B cell (primary cell): ENCODE measurements at regions not wholly inside any gene's neighbourhood (a gene's known extent, or its start where the extent isn't known, plus 50 kb on each side); places are given as distances from the start of the nearest gene placed in this dataset.

Experiments
- ATAC-seq: fragments of 200-7000 bp; cut with Tn5 transposase; one replicate; pipeline ENCODE4 v1.10.0; 2021; ENCODE audit warnings: low read depth, mild to moderate bottlenecking, moderate number of reproducible peaks, moderate library complexity
- CTCF ChIA-PET: fragments of 350-600 bp; sonication (Branson Sonifier 250); formaldehyde crosslinking; loops from one replicate; lab custom pipeline; 2021; ENCODE audit warnings: antibody characterized with exemption, inconsistent platforms; lab: Charles Lee
- POLR2A ChIA-PET: fragments of 350-600 bp; sonication (Branson Sonifier 250); formaldehyde crosslinking; loops from one replicate; lab custom pipeline; 2021; ENCODE audit warnings: antibody characterized with exemption; lab: Charles Lee
- DNase-seq: peaks from one replicate; pipeline ENCODE4 v3.0.0; 2013
- H2AFZ ChIP-seq: 2 replicates; pipeline ENCODE4 v1.6.1; 2012; ENCODE audit warnings: mild to moderate bottlenecking, low read depth, low read length; ENCODE audit not compliant: insufficient read depth, poor library complexity, severe bottlenecking
- H3K27ac ChIP-seq, 2 donors: 1 replicate in 1 of 2; 2 replicates in 1 of 2; pipeline ENCODE4 v1.5.1; 2012 to 2013; ENCODE audit warnings: low read length in 2 of 2, mild to moderate bottlenecking in 2 of 2, moderate library complexity in 1 of 2
- H3K27me3 ChIP-seq, 4 experiments: fragments of 200-600 bp in 1 of 4; sonication (generic) in 1 of 4; replicated peaks in 1 of 4; 1 replicate in 2 of 4; 2 replicates in 2 of 4; pipeline versions ENCODE4 v1.6.1 to v1.7.0; 2013 to 2016; ENCODE audit warnings: low read length in 3 of 4, mild to moderate bottlenecking in 2 of 4, mixed read lengths in 1 of 4, moderate library complexity in 1 of 4; ENCODE audit not compliant: insufficient read depth in 4 of 4, control insufficient read depth in 3 of 4; ENCODE audit errors: control extremely low read depth in 1 of 4
- H3K36me3 ChIP-seq, 2 experiments: replicated peaks in 1 of 2; 1 replicate in 1 of 2; 2 replicates in 1 of 2; pipeline versions ENCODE4 v1.6.1 to v1.7.1; 2013; ENCODE audit warnings: low read length in 1 of 2; ENCODE audit not compliant: insufficient read depth in 2 of 2, control insufficient read depth in 1 of 2; ENCODE audit errors: control extremely low read depth in 1 of 2, extremely low read depth in 1 of 2
- H3K4me1 ChIP-seq, 2 donors: fragments of 200-600 bp in 1 of 2; sonication (generic) in 1 of 2; 1 replicate in 1 of 2; 2 replicates in 1 of 2; pipeline versions ENCODE4 v1.5.1 to v1.6.1; 2013 to 2017; ENCODE audit warnings: low read length in 2 of 2; ENCODE audit not compliant: control insufficient read depth in 2 of 2, insufficient read depth in 2 of 2
- H3K4me2 ChIP-seq: replicated peaks from 2 replicates; pipeline ENCODE3; 2012; ENCODE audit warnings: mild to moderate bottlenecking, low read depth, low read length; ENCODE audit not compliant: poor library complexity, severe bottlenecking
- H3K4me3 ChIP-seq, 5 experiments: fragments of 200-600 bp in 1 of 5; sonication (generic) in 1 of 5; 1 replicate in 3 of 5; 2 replicates in 2 of 5; pipeline versions ENCODE4 v1.5.1 to v1.7.0; 2011 to 2016; ENCODE audit warnings: low read length in 4 of 5, mild to moderate bottlenecking in 4 of 5, low read depth in 2 of 5, control low read depth in 1 of 5, moderate library complexity in 1 of 5; ENCODE audit not compliant: insufficient read depth in 1 of 5; ENCODE audit errors: control extremely low read depth in 1 of 5, extremely low read depth in 1 of 5
- H3K79me2 ChIP-seq: fragments of 200-600 bp; sonication (generic); one replicate; pipeline ENCODE4 v1.6.0; 2016; ENCODE audit warnings: low read length; ENCODE audit not compliant: control insufficient read depth, insufficient read depth
- H3K9ac ChIP-seq: fragments of 200-600 bp; sonication (generic); 2 replicates; pipeline ENCODE4 v1.6.1; 2017; ENCODE audit warnings: mild to moderate bottlenecking, low read length, moderate library complexity
- H3K9me3 ChIP-seq, 3 donors: one replicate each; pipeline versions ENCODE4 v1.6.1 to v1.7.1; 2013; ENCODE audit warnings: low read length in 2 of 3; ENCODE audit not compliant: control insufficient read depth in 2 of 3, insufficient read depth in 1 of 3; ENCODE audit errors: control extremely low read depth in 1 of 3
- H4K20me1 ChIP-seq: 2 replicates; pipeline ENCODE4 v1.6.0; 2012; ENCODE audit warnings: mild to moderate bottlenecking, low read length; ENCODE audit not compliant: insufficient read depth, control insufficient read depth, poor library complexity, severe bottlenecking
- H3K27ac Mint-ChIP-seq: one replicate; pipeline ENCODE4 v1.8.0; 2021; ENCODE audit warnings: mixed read lengths
- H3K27me3 Mint-ChIP-seq: one replicate; pipeline ENCODE4 v1.8.0; 2021; ENCODE audit warnings: mixed read lengths
- H3K4me1 Mint-ChIP-seq: one replicate; pipeline ENCODE4 v1.8.0; 2021; ENCODE audit warnings: mixed read lengths
- H3K4me3 Mint-ChIP-seq: one replicate; pipeline ENCODE4 v1.8.0; 2021; ENCODE audit warnings: mixed read lengths
- H3K9me3 Mint-ChIP-seq: one replicate; pipeline ENCODE4 v1.8.0; 2022; ENCODE audit warnings: mixed read lengths; ENCODE audit not compliant: insufficient read depth
- EZH2 ChIP-seq: IDR thresholded peaks from 2 replicates; pipeline ENCODE4 v1.6.1; 2012; ENCODE audit warnings: borderline replicate concordance, low read depth, mild to moderate bottlenecking, moderate library complexity, low read length; ENCODE audit not compliant: insufficient read depth, poor library complexity, severe bottlenecking
- WGBS: methylation state at CpG from one replicate; pipeline ENCODE4 v1.1.5; 2013; ENCODE audit warnings: missing lambda C conversion rate; ENCODE audit not compliant: insufficient coverage; 5-methylcytosine and 5-hydroxymethylcytosine counted together
- intact Hi-C: fragments of 100-400 bp; cut with micrococcal nuclease; formaldehyde crosslinking; loops from one replicate; pipeline ENCODE4 v1.10.0; 2022
- TF ChIP-seq, protein P1 (sequence below): fragments of 200-600 bp; IDR thresholded peaks from one replicate; pipeline ENCODE4 v1.8.0; 2022; ENCODE audit warnings: antibody characterized with exemption, mild to moderate bottlenecking

GRCh38 chr2:76008001-76008702, 297.4 kb upstream of the GCFC2 start:
- Histone ChIP-seq H3K79me2 (no peaks in the 10 kb centered on the region), H3K4me1 (no peaks in the 10 kb centered on the region), H3K27me3 (no peaks in the 10 kb centered on the region), H3K4me2 (no peak overlapping the region), H3K4me3 (no peak overlapping the region), H3K27ac (no peak overlapping the region), H2AFZ (no peak overlapping the region), H4K20me1 (no peaks in the 10 kb centered on the region), H3K36me3 (no peaks in the 10 kb centered on the region), H3K9me3 (no peaks in the 10 kb centered on the region), H3K9ac (no peak overlapping the region)
- DNase-seq (no peak), ATAC-seq (no peak)
- CTCF ChIA-PET, result no interaction called here
- Mint-ChIP-seq H3K9me3 (no peaks in the 10 kb centered on the region), H3K27me3 (no peaks in the 10 kb centered on the region), H3K4me1 (no peaks in the 10 kb centered on the region), H3K27ac (no peak overlapping the region), H3K4me3 (no peak overlapping the region)
- TF ChIP-seq EZH2, result no peak
- TF ChIP-seq, protein P1, sequence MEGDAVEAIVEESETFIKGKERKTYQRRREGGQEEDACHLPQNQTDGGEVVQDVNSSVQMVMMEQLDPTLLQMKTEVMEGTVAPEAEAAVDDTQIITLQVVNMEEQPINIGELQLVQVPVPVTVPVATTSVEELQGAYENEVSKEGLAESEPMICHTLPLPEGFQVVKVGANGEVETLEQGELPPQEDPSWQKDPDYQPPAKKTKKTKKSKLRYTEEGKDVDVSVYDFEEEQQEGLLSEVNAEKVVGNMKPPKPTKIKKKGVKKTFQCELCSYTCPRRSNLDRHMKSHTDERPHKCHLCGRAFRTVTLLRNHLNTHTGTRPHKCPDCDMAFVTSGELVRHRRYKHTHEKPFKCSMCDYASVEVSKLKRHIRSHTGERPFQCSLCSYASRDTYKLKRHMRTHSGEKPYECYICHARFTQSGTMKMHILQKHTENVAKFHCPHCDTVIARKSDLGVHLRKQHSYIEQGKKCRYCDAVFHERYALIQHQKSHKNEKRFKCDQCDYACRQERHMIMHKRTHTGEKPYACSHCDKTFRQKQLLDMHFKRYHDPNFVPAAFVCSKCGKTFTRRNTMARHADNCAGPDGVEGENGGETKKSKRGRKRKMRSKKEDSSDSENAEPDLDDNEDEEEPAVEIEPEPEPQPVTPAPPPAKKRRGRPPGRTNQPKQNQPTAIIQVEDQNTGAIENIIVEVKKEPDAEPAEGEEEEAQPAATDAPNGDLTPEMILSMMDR, result no peak
- 72% methylated on average over 3 of the region's 7 CpGs for WGBS
- intact Hi-C loops, result no loop called here
- POLR2A ChIA-PET, result no interaction called here

- Histone ChIP-seq H3K4me3 (no peak overlapping the region), H2AFZ (no peak overlapping the region), H3K36me3 (no peaks in the 10 kb centered on the region), H3K4me1 (no peaks in the 10 kb centered on the region), H3K27me3 (no peaks in the 10 kb centered on the region), H3K9ac (no peak overlapping the region), H3K9me3 (no peaks in the 10 kb centered on the region), H3K4me2 (no peak overlapping the region), H3K79me2 (no peaks in the 10 kb centered on the region), H3K27ac (no peak overlapping the region), H4K20me1 (no peaks in the 10 kb centered on the region)
- H3K4me3 Mint-ChIP-seq, result no peak overlapping the region
- POLR2A ChIA-PET, result no interaction called here
- no peaks in the 10 kb centered on the region for H3K4me1 Mint-ChIP-seq
- intact Hi-C loops, result no loop called here
- H3K27ac Mint-ChIP-seq, result no peak overlapping the region
- H3K9me3 Mint-ChIP-seq, result peaks cover 9% of the 10 kb centered on the region
- 100% methylated on average over 1 of the region's 2 CpGs for WGBS
- DNase-seq, result no peak
- CTCF ChIA-PET, result no interaction called here
- no peak for TF ChIP-seq EZH2
- TF ChIP-seq, protein P1, result no peak
- H3K27me3 Mint-ChIP-seq, result no peaks in the 10 kb centered on the region
- ATAC-seq, result no peak
Observed at GRCh38 chr2:76000425-76000824, 289.7 kb upstream of the GCFC2 start.
